K562 (cell line): ENCODE measurements at regions not wholly inside any gene's neighbourhood (a gene's known extent, or its start where the extent isn't known, plus 50 kb on each side); places are given as distances from the start of the nearest gene placed in this dataset.

Experiments used
- ATAC-seq: fragments of 200-7000 bp; cut with Tn5 transposase; 3 replicates; pipeline ENCODE4 v1.9.1; 2020; ENCODE audit warnings: moderate library complexity
- BruUV-seq: library from RNA; stranded (reverse); fragments of 400-500 nt; replicated peaks from 2 replicates; lab custom pipeline; 2021; lab: Mats Ljungman, UMichigan
- CTCF ChIA-PET: fragments of 300-600 bp; formaldehyde crosslinking; extraction: SDS; loops from one replicate; lab custom pipeline; 2021; ENCODE audit warnings: low intra/inter-chr PET ratio; lab: Yijun Ruan, JAX
- POLR2A ChIA-PET: fragments of 300-600, 350-650 bp; sonication (Branson Sonifier 250); formaldehyde crosslinking; extraction: SDS; loops from one replicate; lab custom pipeline; 2021; ENCODE audit warnings: antibody characterized with exemption, inconsistent platforms; lab: Yijun Ruan, JAX
- DNase-seq, 4 experiments: peaks; one replicate each; pipeline versions ENCODE4 v3.0.0 to v3.0.0-alpha.2; 2011 to 2018; ENCODE audit warnings: low spot score in 3 of 4, mixed read lengths in 3 of 4; ENCODE audit errors: extremely low read depth in 1 of 4
- FAIRE-seq: peaks from 2 replicates; lab custom pipeline; 2011; peaks lifted over from hg19 to GRCh38; lab: Jason Lieb, UNC
- H2AFZ ChIP-seq: 2 replicates; pipeline ENCODE4 v1.6.0; 2011; ENCODE audit warnings: low read depth, low read length, control low read depth, inconsistent platforms
- H3K27ac ChIP-seq: fragments of 200-600 bp; 3 replicates; pipeline ENCODE4 v1.8.0; 2011; ENCODE audit warnings: low read depth, mild to moderate bottlenecking, control low read depth, inconsistent platforms, low read length, moderate library complexity, mixed read lengths; ENCODE audit errors: extremely low read depth
- H3K27me3 ChIP-seq, 2 experiments: fragments of 300-600 bp in 1 of 2; 2 replicates in 1 of 2; 3 replicates in 1 of 2; pipeline versions ENCODE4 v1.6.0 to v1.8.0; 2011; ENCODE audit warnings: inconsistent platforms in 2 of 2, low read length in 2 of 2, mild to moderate bottlenecking in 1 of 2, mixed read lengths in 1 of 2, moderate library complexity in 1 of 2; ENCODE audit not compliant: control insufficient read depth in 2 of 2, insufficient read depth in 2 of 2
- H3K36me3 ChIP-seq: fragments of 300-600 bp; 3 replicates; pipeline ENCODE4 v1.8.0; 2011; ENCODE audit warnings: mild to moderate bottlenecking, low read length, inconsistent platforms; ENCODE audit not compliant: control insufficient read depth, insufficient read depth
- H3K4me1 ChIP-seq, 2 experiments: fragments of 200-600 bp in 1 of 2; replicated peaks in 1 of 2; 2 replicates in 1 of 2; 3 replicates in 1 of 2; pipeline versions ENCODE4 v1.5.1 to v1.8.0; 2011; ENCODE audit warnings: inconsistent platforms in 2 of 2, low read length in 2 of 2, mild to moderate bottlenecking in 1 of 2, mixed read lengths in 1 of 2, moderate library complexity in 1 of 2; ENCODE audit not compliant: control insufficient read depth in 2 of 2, insufficient read depth in 2 of 2
- H3K4me2 ChIP-seq: 2 replicates; pipeline ENCODE4 v1.6.1; 2011; ENCODE audit warnings: low read length, control low read depth, inconsistent platforms, mixed read lengths; ENCODE audit not compliant: insufficient read depth
- H3K4me3 ChIP-seq: fragments of 200-600 bp; sonication (generic), shearing (Covaris generic); 2 replicates; pipeline ENCODE4 v1.5.1; 2016; ENCODE audit warnings: control low read depth, inconsistent platforms
- H3K79me2 ChIP-seq: fragments of 200-600 bp; 3 replicates; pipeline ENCODE4 v1.8.0; 2011; ENCODE audit warnings: low read length, inconsistent platforms; ENCODE audit not compliant: control insufficient read depth, insufficient read depth
- H3K9ac ChIP-seq, 2 experiments: 2 replicates each; pipeline versions ENCODE4 v1.6.0 to v1.6.1; 2011; ENCODE audit warnings: low read depth in 2 of 2, low read length in 2 of 2, control low read depth in 1 of 2, inconsistent platforms in 1 of 2, mild to moderate bottlenecking in 1 of 2, mixed read lengths in 1 of 2; ENCODE audit not compliant: insufficient read depth in 1 of 2
- H3K9me1 ChIP-seq: one replicate; pipeline ENCODE4 v1.6.0; 2011; ENCODE audit warnings: inconsistent platforms, mild to moderate bottlenecking, low read length, moderate library complexity; ENCODE audit not compliant: control insufficient read depth, insufficient read depth
- H3K9me3 ChIP-seq: replicated peaks from 2 replicates; pipeline ENCODE4 v1.5.1; 2011; ENCODE audit warnings: low read depth, low read length, inconsistent platforms; ENCODE audit not compliant: control insufficient read depth, insufficient read depth
- H4K20me1 ChIP-seq: replicated peaks from 2 replicates; pipeline ENCODE4 v1.6.1; 2011; ENCODE audit warnings: low read length, inconsistent platforms, mixed read lengths; ENCODE audit not compliant: control insufficient read depth, insufficient read depth
- CBX2 ChIP-seq: fragments of 200-600 bp; sonication (generic); IDR thresholded peaks from one replicate; pipeline ENCODE4 v1.6.1; 2012; ENCODE audit warnings: mild to moderate bottlenecking, low read length, inconsistent platforms; ENCODE audit not compliant: insufficient read depth, poor library complexity, severe bottlenecking
- CEBPG ChIP-seq, 3 experiments: fragments of 200-800 bp in 1 of 3; sonication (Bioruptor generic) in 1 of 3; sonication (generic) in 1 of 3; formaldehyde crosslinking in 1 of 3; IDR thresholded peaks in 2 of 3; conservative IDR thresholded peaks in 1 of 3; 2 replicates each; pipeline versions ENCODE4 v1.6.1 to v1.8.0; 2016 to 2022; ENCODE audit warnings: missing compliant biosample characterization in 2 of 3, missing genetic modification characterization in 2 of 3, mild to moderate bottlenecking in 1 of 3, missing genetic modification reagents in 1 of 3
- IRF1 ChIP-seq: sonication (generic); formaldehyde crosslinking; IDR thresholded peaks from 2 replicates; pipeline ENCODE4 v1.8.0; 2022; ENCODE audit warnings: missing genetic modification reagents, mild to moderate bottlenecking, borderline replicate concordance
- MLLT1 ChIP-seq, 2 experiments: fragments of 450-650 bp; IDR thresholded peaks; 2 replicates each; pipeline ENCODE4 v1.6.1; 2016
- PHF21A ChIP-seq: fragments of 450-650 bp; IDR thresholded peaks from 2 replicates; pipeline ENCODE4 v1.6.1; 2017; ENCODE audit warnings: low read depth, borderline replicate concordance
- RBM17 ChIP-seq: fragments of 200-400 bp; formaldehyde crosslinking; IDR thresholded peaks from 2 replicates; pipeline ENCODE4 v1.6.1; 2017; ENCODE audit warnings: low read depth, mild to moderate bottlenecking, low read length, borderline replicate concordance
- TRIM28 ChIP-seq: fragments of 450-650 bp; IDR thresholded peaks from 2 replicates; pipeline ENCODE4 v1.6.1; 2017
- ZNF217 ChIP-seq: sonication (generic); formaldehyde crosslinking; IDR thresholded peaks from 2 replicates; pipeline ENCODE4 v1.8.0; 2022; ENCODE audit warnings: mild to moderate bottlenecking, missing genetic modification reagents
- ZNF586 ChIP-seq: fragments of 450-650 bp; formaldehyde crosslinking; conservative IDR thresholded peaks from 2 replicates; pipeline ENCODE4 v1.4.0; 2020; ENCODE audit warnings: mild to moderate bottlenecking, moderate library complexity
- WGBS: fragments of 100-300 bp; shearing (Covaris generic); methylation state at CpG from one replicate; pipeline ENCODE4 v1.1.6; 2016; ENCODE audit warnings: low coverage, mixed read lengths; ENCODE audit not compliant: insufficient coverage; ENCODE audit errors: missing lambda C conversion rate; 5-methylcytosine and 5-hydroxymethylcytosine counted together
- in situ Hi-C: fragments of 300-500 bp; cut with MboI; formaldehyde crosslinking; loops from 4 replicates; pipeline ENCODE4 v1.15.0; 2018; ENCODE audit warnings: inconsistent platforms, mixed read lengths
- intact Hi-C: fragments of 100-400 bp; cut with micrococcal nuclease; formaldehyde crosslinking; loops from 2 replicates; pipeline ENCODE4 v1.14.2; 2022
- TF ChIP-seq, protein P1 (sequence below): sonication (generic); formaldehyde crosslinking; IDR thresholded peaks from 2 replicates; pipeline ENCODE4 v1.8.1; 2023; ENCODE audit warnings: mild to moderate bottlenecking, missing genetic modification reagents
- TF ChIP-seq, protein P2 (sequence below): sonication (generic); formaldehyde crosslinking; IDR thresholded peaks from 2 replicates; pipeline ENCODE4 v1.8.0; 2023; ENCODE audit warnings: missing genetic modification reagents, mild to moderate bottlenecking, borderline replicate concordance

DNA sequence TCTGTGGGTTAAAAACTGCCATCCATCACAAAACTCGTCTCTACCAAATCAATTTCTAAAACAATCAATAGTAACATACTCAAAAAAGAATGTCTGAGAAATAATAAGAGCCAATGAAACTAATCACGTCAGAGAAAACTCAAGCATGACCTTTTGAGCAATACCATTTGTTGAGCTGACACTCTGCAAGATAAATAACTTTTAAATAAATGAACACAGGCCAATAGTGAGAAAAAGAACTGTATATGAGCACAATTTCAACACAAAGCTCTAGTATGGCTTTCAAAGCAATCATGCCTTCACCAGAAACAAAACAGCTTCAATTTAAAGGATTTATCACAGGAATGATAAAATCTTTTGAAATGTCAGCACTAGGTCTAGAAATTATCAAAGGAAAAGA, 249.2 kb upstream of the SETMAR start:
- BruUV-seq: no TSS peak
- Histone ChIP-seq H3K27ac (no peak overlapping the region), H4K20me1 (no peaks in the 10 kb centered on the region), H3K9me1 (no peaks in the 10 kb centered on the region), H3K9ac (no peak overlapping the region), H3K36me3 (no peaks in the 10 kb centered on the region), H3K79me2 (no peaks in the 10 kb centered on the region), H3K9me3 (no peaks in the 10 kb centered on the region), H3K27me3 (no peaks in the 10 kb centered on the region; a peak in 1 of 5 replicates), H3K4me3 (no peak overlapping the region), H2AFZ (no peak overlapping the region), H3K4me2 (no peak overlapping the region), H3K4me1 (no peaks in the 10 kb centered on the region)
- in situ Hi-C loops (no loop called here), intact Hi-C loops (no loop called here)
- ChIA-PET POLR2A (no interaction called here), CTCF (no interaction called here)
- DNase-seq: no peak
- FAIRE-seq: no peak
- no peak for ATAC-seq
- WGBS: 0% methylated on average over 2 of the region's 2 CpGs
- TF ChIP-seq IRF1 (no peak), ZNF586 (CRISPR knock-in tag) (no peak), PHF21A (no peak), ZNF217 (CRISPR knock-in tag) (no peak), CBX2 (no peak), CEBPG (CRISPR knock-in tag; IDR thresholded peaks at IDR 0.05) (no peak), CEBPG (tag; conservative IDR thresholded peaks at IDR 0.05 in 1 of 2, IDR thresholded peaks at IDR 0.05 in 1 of 2) (no peak), RBM17 (no peak), MLLT1 (IDR thresholded peaks at IDR 0.05) (no peak), TRIM28 (no peak)
- TF ChIP-seq, protein P1, sequence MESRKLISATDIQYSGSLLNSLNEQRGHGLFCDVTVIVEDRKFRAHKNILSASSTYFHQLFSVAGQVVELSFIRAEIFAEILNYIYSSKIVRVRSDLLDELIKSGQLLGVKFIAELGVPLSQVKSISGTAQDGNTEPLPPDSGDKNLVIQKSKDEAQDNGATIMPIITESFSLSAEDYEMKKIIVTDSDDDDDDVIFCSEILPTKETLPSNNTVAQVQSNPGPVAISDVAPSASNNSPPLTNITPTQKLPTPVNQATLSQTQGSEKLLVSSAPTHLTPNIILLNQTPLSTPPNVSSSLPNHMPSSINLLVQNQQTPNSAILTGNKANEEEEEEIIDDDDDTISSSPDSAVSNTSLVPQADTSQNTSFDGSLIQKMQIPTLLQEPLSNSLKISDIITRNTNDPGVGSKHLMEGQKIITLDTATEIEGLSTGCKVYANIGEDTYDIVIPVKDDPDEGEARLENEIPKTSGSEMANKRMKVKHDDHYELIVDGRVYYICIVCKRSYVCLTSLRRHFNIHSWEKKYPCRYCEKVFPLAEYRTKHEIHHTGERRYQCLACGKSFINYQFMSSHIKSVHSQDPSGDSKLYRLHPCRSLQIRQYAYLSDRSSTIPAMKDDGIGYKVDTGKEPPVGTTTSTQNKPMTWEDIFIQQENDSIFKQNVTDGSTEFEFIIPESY (CRISPR knock-in tag): no peak
- TF ChIP-seq, protein P2, sequence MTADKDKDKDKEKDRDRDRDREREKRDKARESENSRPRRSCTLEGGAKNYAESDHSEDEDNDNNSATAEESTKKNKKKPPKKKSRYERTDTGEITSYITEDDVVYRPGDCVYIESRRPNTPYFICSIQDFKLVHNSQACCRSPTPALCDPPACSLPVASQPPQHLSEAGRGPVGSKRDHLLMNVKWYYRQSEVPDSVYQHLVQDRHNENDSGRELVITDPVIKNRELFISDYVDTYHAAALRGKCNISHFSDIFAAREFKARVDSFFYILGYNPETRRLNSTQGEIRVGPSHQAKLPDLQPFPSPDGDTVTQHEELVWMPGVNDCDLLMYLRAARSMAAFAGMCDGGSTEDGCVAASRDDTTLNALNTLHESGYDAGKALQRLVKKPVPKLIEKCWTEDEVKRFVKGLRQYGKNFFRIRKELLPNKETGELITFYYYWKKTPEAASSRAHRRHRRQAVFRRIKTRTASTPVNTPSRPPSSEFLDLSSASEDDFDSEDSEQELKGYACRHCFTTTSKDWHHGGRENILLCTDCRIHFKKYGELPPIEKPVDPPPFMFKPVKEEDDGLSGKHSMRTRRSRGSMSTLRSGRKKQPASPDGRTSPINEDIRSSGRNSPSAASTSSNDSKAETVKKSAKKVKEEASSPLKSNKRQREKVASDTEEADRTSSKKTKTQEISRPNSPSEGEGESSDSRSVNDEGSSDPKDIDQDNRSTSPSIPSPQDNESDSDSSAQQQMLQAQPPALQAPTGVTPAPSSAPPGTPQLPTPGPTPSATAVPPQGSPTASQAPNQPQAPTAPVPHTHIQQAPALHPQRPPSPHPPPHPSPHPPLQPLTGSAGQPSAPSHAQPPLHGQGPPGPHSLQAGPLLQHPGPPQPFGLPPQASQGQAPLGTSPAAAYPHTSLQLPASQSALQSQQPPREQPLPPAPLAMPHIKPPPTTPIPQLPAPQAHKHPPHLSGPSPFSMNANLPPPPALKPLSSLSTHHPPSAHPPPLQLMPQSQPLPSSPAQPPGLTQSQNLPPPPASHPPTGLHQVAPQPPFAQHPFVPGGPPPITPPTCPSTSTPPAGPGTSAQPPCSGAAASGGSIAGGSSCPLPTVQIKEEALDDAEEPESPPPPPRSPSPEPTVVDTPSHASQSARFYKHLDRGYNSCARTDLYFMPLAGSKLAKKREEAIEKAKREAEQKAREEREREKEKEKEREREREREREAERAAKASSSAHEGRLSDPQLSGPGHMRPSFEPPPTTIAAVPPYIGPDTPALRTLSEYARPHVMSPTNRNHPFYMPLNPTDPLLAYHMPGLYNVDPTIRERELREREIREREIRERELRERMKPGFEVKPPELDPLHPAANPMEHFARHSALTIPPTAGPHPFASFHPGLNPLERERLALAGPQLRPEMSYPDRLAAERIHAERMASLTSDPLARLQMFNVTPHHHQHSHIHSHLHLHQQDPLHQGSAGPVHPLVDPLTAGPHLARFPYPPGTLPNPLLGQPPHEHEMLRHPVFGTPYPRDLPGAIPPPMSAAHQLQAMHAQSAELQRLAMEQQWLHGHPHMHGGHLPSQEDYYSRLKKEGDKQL: no peak
